ENCODE measurements at regions not wholly inside any gene's neighbourhood (a gene's known extent, or its start where the extent isn't known, plus 50 kb on each side); places are given as distances from the start of the nearest gene placed in this dataset.

DNA sequence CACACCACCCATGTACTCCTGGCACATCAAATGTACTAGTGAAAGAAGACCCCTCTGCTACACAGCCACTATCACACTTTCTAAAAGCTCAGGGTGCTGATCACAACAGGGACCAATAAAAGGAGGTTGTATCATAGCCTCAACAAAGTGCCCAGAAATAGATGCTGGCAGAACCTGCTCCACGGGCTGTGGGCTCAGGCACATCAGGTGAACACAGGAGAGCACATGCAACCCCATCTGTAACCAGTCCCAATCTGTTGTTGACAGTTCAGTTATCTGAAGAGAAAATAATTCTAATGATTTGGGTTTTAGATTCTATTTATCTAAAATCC is 282.6 kb upstream of the HSFY2 start:
- Histone ChIP-seq H3K9me3 (no peaks in the 10 kb centered on the region), H3K4me1 (no peaks in the 10 kb centered on the region), H3K36me3 (no peaks in the 10 kb centered on the region), H3K27me3 (no peaks in the 10 kb centered on the region), H3K4me3 (no peak overlapping the region), H3K27ac (no peak overlapping the region)
- intact Hi-C loops (cut with DNase I; ENCODE audit: low total_unique reads), result no loop called here
- DNase-seq (ENCODE audit: low spot score in 2 of 2), result no peak
- TF ChIP-seq, protein P1, sequence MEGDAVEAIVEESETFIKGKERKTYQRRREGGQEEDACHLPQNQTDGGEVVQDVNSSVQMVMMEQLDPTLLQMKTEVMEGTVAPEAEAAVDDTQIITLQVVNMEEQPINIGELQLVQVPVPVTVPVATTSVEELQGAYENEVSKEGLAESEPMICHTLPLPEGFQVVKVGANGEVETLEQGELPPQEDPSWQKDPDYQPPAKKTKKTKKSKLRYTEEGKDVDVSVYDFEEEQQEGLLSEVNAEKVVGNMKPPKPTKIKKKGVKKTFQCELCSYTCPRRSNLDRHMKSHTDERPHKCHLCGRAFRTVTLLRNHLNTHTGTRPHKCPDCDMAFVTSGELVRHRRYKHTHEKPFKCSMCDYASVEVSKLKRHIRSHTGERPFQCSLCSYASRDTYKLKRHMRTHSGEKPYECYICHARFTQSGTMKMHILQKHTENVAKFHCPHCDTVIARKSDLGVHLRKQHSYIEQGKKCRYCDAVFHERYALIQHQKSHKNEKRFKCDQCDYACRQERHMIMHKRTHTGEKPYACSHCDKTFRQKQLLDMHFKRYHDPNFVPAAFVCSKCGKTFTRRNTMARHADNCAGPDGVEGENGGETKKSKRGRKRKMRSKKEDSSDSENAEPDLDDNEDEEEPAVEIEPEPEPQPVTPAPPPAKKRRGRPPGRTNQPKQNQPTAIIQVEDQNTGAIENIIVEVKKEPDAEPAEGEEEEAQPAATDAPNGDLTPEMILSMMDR (IDR thresholded peaks at IDR 0.05), result no peak
- no peak for TF ChIP-seq POLR2AphosphoS5 (IDR thresholded peaks at IDR 0.05)
- TF ChIP-seq POLR2A (IDR thresholded peaks at IDR 0.05), result no peak

GRCh38 chrY:19055232-19056137 is 281.9 kb upstream of the HSFY2 start:
- Histone ChIP-seq H3K36me3 (no peaks in the 10 kb centered on the region), H3K4me3 (no peak overlapping the region), H3K27ac (no peak overlapping the region), H3K4me1 (no peaks in the 10 kb centered on the region), H3K27me3 (no peaks in the 10 kb centered on the region), H3K9me3 (no peaks in the 10 kb centered on the region)
- no peak for DNase-seq (ENCODE audit: low spot score in 2 of 2)
- no peak for TF ChIP-seq POLR2AphosphoS5 (IDR thresholded peaks at IDR 0.05)
- TF ChIP-seq POLR2A (IDR thresholded peaks at IDR 0.05), result no peak
- TF ChIP-seq, protein P1 (IDR thresholded peaks at IDR 0.05), result no peak
- intact Hi-C loops (cut with DNase I; ENCODE audit: low total_unique reads), result no loop called here

GRCh38 chrY:19053806-19054205 is 280.3 kb upstream of the HSFY2 start:
- intact Hi-C loops (cut with DNase I; ENCODE audit: low total_unique reads), result no loop called here
- DNase-seq (ENCODE audit: low spot score in 2 of 2), result no peak
- H3K27me3 ChIP-seq, result no peaks in the 10 kb centered on the region
- H3K4me3 ChIP-seq, result no peak overlapping the region
- no peak overlapping the region for H3K27ac ChIP-seq
- H3K36me3 ChIP-seq, result no peaks in the 10 kb centered on the region
- TF ChIP-seq, protein P1 (IDR thresholded peaks at IDR 0.05), result no peak
- no peak for TF ChIP-seq POLR2A (IDR thresholded peaks at IDR 0.05)
- no peak for TF ChIP-seq POLR2AphosphoS5 (IDR thresholded peaks at IDR 0.05)
- H3K4me1 ChIP-seq, result no peaks in the 10 kb centered on the region
- H3K9me3 ChIP-seq, result no peaks in the 10 kb centered on the region

DNA sequence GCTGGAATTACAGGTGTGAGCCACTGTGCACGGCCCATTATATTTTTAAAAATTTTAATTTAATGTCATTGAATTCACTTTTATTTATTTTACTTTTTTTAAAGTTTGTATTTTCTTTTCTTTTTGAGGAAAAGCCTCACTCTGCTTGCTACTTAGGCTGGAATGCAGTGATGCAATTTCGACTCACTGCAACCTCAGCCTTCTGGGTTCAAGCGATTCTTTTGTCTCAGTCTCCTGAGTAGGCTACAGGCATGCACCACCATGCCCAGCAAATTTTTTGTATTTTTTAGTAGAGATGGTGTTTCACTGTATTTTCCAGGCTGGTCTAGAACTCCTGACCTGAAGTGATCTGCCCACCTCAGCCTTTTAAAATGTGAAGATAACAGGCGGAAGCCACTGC is 277.5 kb upstream of the HSFY2 start:
- no peak overlapping the region for H3K27ac ChIP-seq
- H3K4me3 ChIP-seq, result no peak overlapping the region
- no peaks in the 10 kb centered on the region for H3K9me3 ChIP-seq
- no peaks in the 10 kb centered on the region for H3K4me1 ChIP-seq
- H3K27me3 ChIP-seq, result no peaks in the 10 kb centered on the region
- intact Hi-C loops (cut with DNase I; ENCODE audit: low total_unique reads), result no loop called here
- no peaks in the 10 kb centered on the region for H3K36me3 ChIP-seq
- DNase-seq (ENCODE audit: low spot score in 2 of 2), result no peak
- TF ChIP-seq POLR2A (IDR thresholded peaks at IDR 0.05), result no peak
- TF ChIP-seq, protein P1 (IDR thresholded peaks at IDR 0.05), result no peak
- no peak for TF ChIP-seq POLR2AphosphoS5 (IDR thresholded peaks at IDR 0.05)

DNA sequence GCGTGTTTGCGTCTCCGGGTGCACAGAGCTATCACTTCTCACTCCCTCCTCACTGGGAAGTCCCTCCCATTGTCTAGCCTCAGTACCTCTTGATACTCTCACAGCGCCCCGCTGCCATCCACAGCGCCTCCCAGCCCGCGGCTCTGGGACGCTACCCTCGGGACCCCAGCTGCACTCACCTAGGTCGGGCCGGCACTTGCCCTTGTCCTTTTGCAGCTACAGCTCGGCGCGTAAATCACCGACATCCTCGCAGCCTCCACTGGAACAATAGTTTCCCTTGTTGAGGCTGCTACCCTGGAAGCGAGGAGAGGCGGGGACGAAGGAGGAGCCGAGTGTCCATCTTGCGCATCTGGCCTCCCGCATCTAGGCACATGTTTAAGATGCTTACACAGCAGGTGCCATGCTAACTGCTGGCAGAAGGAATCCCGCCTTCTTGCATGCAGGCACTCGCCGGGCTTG is 269.5 kb upstream of the HSFY2 start:
- no peak for DNase-seq (ENCODE audit: low spot score in 2 of 2)
- no peaks in the 10 kb centered on the region for H3K36me3 ChIP-seq

More for the DNA sequence above, 269.5 kb upstream of the HSFY2 start:
- Histone ChIP-seq H3K27ac (no peak overlapping the region), H3K4me1 (no peaks in the 10 kb centered on the region), H3K27me3 (no peaks in the 10 kb centered on the region), H3K9me3 (no peaks in the 10 kb centered on the region), H3K4me3 (no peak overlapping the region)
- intact Hi-C loops (cut with DNase I; ENCODE audit: low total_unique reads), result no loop called here
- TF ChIP-seq POLR2A (IDR thresholded peaks at IDR 0.05) (no peak), POLR2AphosphoS5 (IDR thresholded peaks at IDR 0.05) (no peak)
- TF ChIP-seq, protein P1 (IDR thresholded peaks at IDR 0.05), result no peak
